ENCODE measurements at regions not wholly inside any gene's neighbourhood (a gene's known extent, or its start where the extent isn't known, plus 50 kb on each side); places are given as distances from the start of the nearest gene placed in this dataset.

- no peak overlapping the region for H3K18ac ChIP-seq (ENCODE audit: extremely low read depth, low read length)
- ChIA-PET CTCF (ENCODE audit: partially characterized antibody) (interaction anchor here (1.5 kb wide), 1 partner anchor 15 kb away, joined by 4 read pairs; no protein-coding TSS in a partner anchor), POLR2A (ENCODE audit: partially characterized antibody) (no interaction called here)
- no peak overlapping the region for H3K56ac ChIP-seq (replicated peaks; ENCODE audit: insufficient read length, low read depth, low read length)
- H3K27ac ChIP-seq (ENCODE audit: low read depth, low read length): no peak overlapping the region
- H3K4ac ChIP-seq (replicated peaks; ENCODE audit: insufficient read length, low read depth, low read length): no peak overlapping the region
- H3K9ac ChIP-seq (replicated peaks in 1 of 4; ENCODE audit: extremely low read depth in 1 of 4, low read depth in 3 of 4, low read length in 3 of 4): no peak overlapping the region
- no peak overlapping the region for H2BK15ac ChIP-seq (ENCODE audit: low read length)
- no peak overlapping the region for H2BK5ac ChIP-seq (ENCODE audit: low read depth, low read length)
- no peak overlapping the region for H2AK5ac ChIP-seq (ENCODE audit: low read depth, low read length)
- FAIRE-seq (no peak), DNase-seq (ENCODE audit: low read depth in 1 of 2, low spot score in 2 of 2) (no peak)
- H3K23ac ChIP-seq (ENCODE audit: insufficient read length): no peak overlapping the region
- H3K9me3 ChIP-seq (ENCODE audit: insufficient read depth in 2 of 2, low read depth in 1 of 2, low read length in 1 of 2): peaks cover 64 to 78% of the 10 kb centered on the region in 2 experiments
- no peaks in the 10 kb centered on the region; a peak in 1 of 8 replicates for H3K36me3 ChIP-seq (ENCODE audit: control insufficient read depth in 2 of 4, insufficient read depth in 4 of 4, low read length in 3 of 4)
- no peak overlapping the region for H3K4me2 ChIP-seq (ENCODE audit: insufficient read depth in 1 of 2, low read depth in 2 of 2, low read length in 2 of 2)
- no peak overlapping the region for H3K14ac ChIP-seq (ENCODE audit: insufficient read length)
- no peak overlapping the region for H2BK120ac ChIP-seq (replicated peaks; ENCODE audit: low read depth, low read length)
- no peak for TF ChIP-seq SP2 (IDR thresholded peaks at IDR 0.05; ENCODE audit: low read length)
- no peak for TF ChIP-seq SIRT6 (IDR thresholded peaks at IDR 0.05; ENCODE audit: low read length)
- no peak for TF ChIP-seq JUN (IDR thresholded peaks at IDR 0.05; ENCODE audit: low read depth, low read length)
- no peak for TF ChIP-seq HDAC6 (IDR thresholded peaks at IDR 0.05; ENCODE audit: low read depth, low read length)
- no peaks in the 10 kb centered on the region for H3K4me1 ChIP-seq (replicated peaks in 1 of 4; ENCODE audit: control insufficient read depth in 3 of 4, insufficient read depth in 4 of 4, low read length in 3 of 4)
- no peak overlapping the region for H2AFZ ChIP-seq (ENCODE audit: low read length)
- H4K91ac ChIP-seq (replicated peaks; ENCODE audit: insufficient read length, low read length): no peak overlapping the region
- H3K79me2 ChIP-seq (ENCODE audit: control insufficient read depth in 1 of 2, insufficient read depth in 2 of 2, low read length in 2 of 2): no peaks in the 10 kb centered on the region
- no peak overlapping the region for H2BK12ac ChIP-seq (ENCODE audit: low read depth, low read length)
- H3K4me3 ChIP-seq (ENCODE audit: extremely low read depth in 1 of 4, insufficient read depth in 2 of 4, low read depth in 3 of 4, low read length in 4 of 4): no peak overlapping the region
- H2BK20ac ChIP-seq (ENCODE audit: low read length): no peak overlapping the region
- H3K27me3 ChIP-seq (replicated peaks in 1 of 4; ENCODE audit: control insufficient read depth in 3 of 4, extremely low read depth in 1 of 4, insufficient read depth in 3 of 4, low read length in 3 of 4): no peaks in the 10 kb centered on the region
- no peaks in the 10 kb centered on the region for H3K79me1 ChIP-seq (ENCODE audit: low read depth, low read length)
- 69% methylated on average over 2 of the region's 2 CpGs; no CpG with 5 or more reads in 1 of the 2 experiments for WGBS, 2 experiments (ENCODE audit: extremely low coverage in 1 of 2, insufficient coverage in 1 of 2, insufficient read length in 1 of 2, insufficient replicate concordance in 2 of 2, low coverage in 1 of 2, low lambda C conversion rate in 2 of 2, missing lambda C conversion rate in 1 of 2)
- no peaks in the 10 kb centered on the region for H4K20me1 ChIP-seq (replicated peaks in 1 of 2; ENCODE audit: control insufficient read depth in 1 of 2, insufficient read depth in 2 of 2, low read length in 2 of 2)
- H3K23me2 ChIP-seq (ENCODE audit: low read depth, low read length): no peaks in the 10 kb centered on the region
- no peak overlapping the region for H4K8ac ChIP-seq (ENCODE audit: extremely low read depth, insufficient read depth, low read length)
- H4K5ac ChIP-seq (ENCODE audit: insufficient read length, low read depth, low read length): no peak overlapping the region
Measured at GRCh38 chr14:106846218-106846617, 1319.8 kb downstream of the TMEM121 start.

Data from H1 (cell line).